ENCODE measurements at regions not wholly inside any gene's neighbourhood (a gene's known extent, or its start where the extent isn't known, plus 50 kb on each side); places are given as distances from the start of the nearest gene placed in this dataset.

DNA sequence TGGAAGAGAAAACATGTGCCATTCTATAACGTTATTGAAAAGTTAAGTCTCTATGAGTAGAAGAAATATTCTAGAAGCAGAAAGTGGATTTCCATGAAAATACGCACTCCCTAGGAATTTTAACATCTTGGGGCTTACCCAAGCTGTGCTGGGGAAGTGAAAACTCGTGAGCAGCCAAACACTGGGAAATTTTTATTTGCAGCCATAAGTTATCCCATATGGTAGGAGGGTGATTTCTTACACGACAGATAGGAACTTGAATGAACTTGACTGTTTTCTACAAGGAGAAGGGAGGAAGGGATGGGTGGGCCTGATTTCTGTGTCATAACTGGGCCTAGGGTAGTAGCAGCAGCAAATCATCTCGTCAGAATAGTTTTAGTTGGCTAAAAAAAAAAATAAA, 272.6 kb downstream of the ETAA1 start:
- TF ChIP-seq, protein P1, sequence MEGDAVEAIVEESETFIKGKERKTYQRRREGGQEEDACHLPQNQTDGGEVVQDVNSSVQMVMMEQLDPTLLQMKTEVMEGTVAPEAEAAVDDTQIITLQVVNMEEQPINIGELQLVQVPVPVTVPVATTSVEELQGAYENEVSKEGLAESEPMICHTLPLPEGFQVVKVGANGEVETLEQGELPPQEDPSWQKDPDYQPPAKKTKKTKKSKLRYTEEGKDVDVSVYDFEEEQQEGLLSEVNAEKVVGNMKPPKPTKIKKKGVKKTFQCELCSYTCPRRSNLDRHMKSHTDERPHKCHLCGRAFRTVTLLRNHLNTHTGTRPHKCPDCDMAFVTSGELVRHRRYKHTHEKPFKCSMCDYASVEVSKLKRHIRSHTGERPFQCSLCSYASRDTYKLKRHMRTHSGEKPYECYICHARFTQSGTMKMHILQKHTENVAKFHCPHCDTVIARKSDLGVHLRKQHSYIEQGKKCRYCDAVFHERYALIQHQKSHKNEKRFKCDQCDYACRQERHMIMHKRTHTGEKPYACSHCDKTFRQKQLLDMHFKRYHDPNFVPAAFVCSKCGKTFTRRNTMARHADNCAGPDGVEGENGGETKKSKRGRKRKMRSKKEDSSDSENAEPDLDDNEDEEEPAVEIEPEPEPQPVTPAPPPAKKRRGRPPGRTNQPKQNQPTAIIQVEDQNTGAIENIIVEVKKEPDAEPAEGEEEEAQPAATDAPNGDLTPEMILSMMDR (IDR thresholded peaks at IDR 0.05), result no peak
- TF ChIP-seq ZFX (IDR thresholded peaks at IDR 0.05; ENCODE audit: borderline replicate concordance), result no peak

Data from 22Rv1 (cell line).